ENCODE measurements at regions not wholly inside any gene's neighbourhood (a gene's known extent, or its start where the extent isn't known, plus 50 kb on each side); places are given as distances from the start of the nearest gene placed in this dataset.

DNA sequence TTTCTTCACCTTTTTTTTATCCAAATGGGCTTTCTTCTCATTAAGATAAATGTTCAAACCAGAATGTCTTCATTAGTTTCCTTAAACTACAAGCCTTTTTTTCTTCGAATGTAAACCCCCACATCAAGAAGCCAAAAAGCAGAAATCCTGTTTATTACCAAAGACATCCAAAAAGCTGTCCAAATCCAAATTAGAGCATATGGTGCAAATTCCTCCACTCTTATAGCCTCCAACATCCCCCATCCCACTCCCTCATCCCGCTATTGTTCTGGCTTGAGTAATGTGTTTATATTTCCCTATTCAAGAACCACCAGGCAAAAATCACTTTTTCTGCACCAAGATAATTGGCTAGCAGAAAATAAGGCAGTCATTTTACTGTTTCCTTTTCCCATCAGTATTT lies 315.1 kb upstream of the ADGRL3 start:
- TF ChIP-seq CTCF (IDR thresholded peaks at IDR 0.05; ENCODE audit: poor library complexity): no peak
- TF ChIP-seq EZH2phosphoT487 (IDR thresholded peaks at IDR 0.05; ENCODE audit: low read depth, severe bottlenecking, unreplicated experiment): no peak
- no peak for TF ChIP-seq EZH2 (IDR thresholded peaks at IDR 0.05; ENCODE audit: borderline replicate concordance)

Data from hepatocyte (in vitro differentiated cells).